HCT116 (cell line): ENCODE measurements at regions not wholly inside any gene's neighbourhood (a gene's known extent, or its start where the extent isn't known, plus 50 kb on each side); places are given as distances from the start of the nearest gene placed in this dataset.

Experiments used
- ATAC-seq: fragments of 200-7000 bp; cut with Tn5 transposase; 2 replicates; pipeline ENCODE4 v1.9.1; 2020; ENCODE audit warnings: mild to moderate bottlenecking, moderate library complexity
- BruUV-seq: library from RNA; stranded (reverse); fragments of 400-500 nt; replicated peaks from 2 replicates; lab custom pipeline; 2021; lab: Mats Ljungman, UMichigan
- CTCF ChIA-PET: fragments of 300-600 bp; sonication (Branson Sonifier 250); formaldehyde crosslinking; loops from one replicate; lab custom pipeline; 2021; ENCODE audit warnings: antibody characterized with exemption; lab: Charles Lee
- POLR2A ChIA-PET: fragments of 300-600, 350-600 bp; sonication (Branson Sonifier 250); formaldehyde crosslinking; loops from one replicate; lab custom pipeline; 2021; ENCODE audit warnings: antibody characterized with exemption; lab: Charles Lee
- RAD21 ChIA-PET, 2 experiments: fragments of 300-600 bp; sonication (Branson Sonifier 250); formaldehyde crosslinking; loops; one replicate each; lab custom pipeline; 2023; ENCODE audit warnings: low total read pairs in 2 of 2; ENCODE audit not compliant: uncharacterized antibody in 2 of 2, unreplicated experiment in 2 of 2, low non-redundant PET in 1 of 2; lab: Charles Lee
- DNase-seq: peaks from one replicate; pipeline ENCODE4 v3.0.0-alpha.2; 2010; ENCODE audit warnings: low read depth, low spot score
- H2AFZ ChIP-seq: fragments of 200-600 bp; shearing (Covaris generic), sonication (generic); 2 replicates; pipeline ENCODE4 v1.6.1; 2017; ENCODE audit warnings: low read depth, mixed run types, mixed read lengths, antibody characterized with exemption, low read length; ENCODE audit not compliant: poor library complexity, severe bottlenecking
- H3K27ac ChIP-seq: 2 replicates; pipeline ENCODE4 v1.5.1; 2012; ENCODE audit warnings: low read depth, low read length
- H3K27me3 ChIP-seq: fragments of 200-600 bp; sonication (generic); 2 replicates; pipeline ENCODE4 v1.6.1; 2016; ENCODE audit warnings: mixed run types, low read length, mixed read lengths; ENCODE audit not compliant: insufficient read depth
- H3K36me3 ChIP-seq, 2 experiments: fragments of 200-500 bp in 1 of 2; fragments of 200-600 bp in 1 of 2; sonication (Bioruptor generic) in 1 of 2; sonication (generic) in 1 of 2; 2 replicates each; pipeline versions ENCODE4 v1.5.1 to v1.6.1; 2014 to 2016; ENCODE audit warnings: low read length in 2 of 2, inconsistent platforms in 1 of 2, mixed read lengths in 1 of 2, mixed run types in 1 of 2; ENCODE audit not compliant: insufficient read depth in 2 of 2, control insufficient read depth in 1 of 2
- H3K4me1 ChIP-seq, 2 experiments: fragments of 200-600 bp in 1 of 2; sonication (generic) in 1 of 2; 2 replicates each; pipeline versions ENCODE4 v1.5.1 to v1.6.1; 2012 to 2017; ENCODE audit warnings: low read length in 2 of 2, inconsistent platforms in 1 of 2, mild to moderate bottlenecking in 1 of 2, mixed read lengths in 1 of 2, mixed run types in 1 of 2, moderate library complexity in 1 of 2; ENCODE audit not compliant: insufficient read depth in 2 of 2, control insufficient read depth in 1 of 2
- H3K4me2 ChIP-seq: fragments of 200-600 bp; sonication (generic); 2 replicates; pipeline ENCODE4 v1.6.1; 2017; ENCODE audit warnings: mixed run types, low read length, mixed read lengths
- H3K4me3 ChIP-seq, 2 experiments: fragments of 200-600 bp in 1 of 2; sonication (generic) in 1 of 2; replicated peaks in 1 of 2; 2 replicates each; pipeline ENCODE4 v1.5.1; 2011 to 2016; ENCODE audit warnings: low read length in 2 of 2, control low read depth in 1 of 2, low read depth in 1 of 2, mild to moderate bottlenecking in 1 of 2, mixed read lengths in 1 of 2, mixed run types in 1 of 2
- H3K79me2 ChIP-seq: fragments of 200-600 bp; sonication (generic); 2 replicates; pipeline ENCODE4 v1.6.1; 2017; ENCODE audit warnings: mild to moderate bottlenecking, mixed run types, low read length, moderate library complexity, mixed read lengths; ENCODE audit not compliant: insufficient read depth
- H3K9ac ChIP-seq: fragments of 200-600 bp; sonication (generic); 2 replicates; pipeline ENCODE4 v1.6.1; 2016; ENCODE audit warnings: low read length, mixed read lengths
- H3K9me2 ChIP-seq: fragments of 200-600 bp; sonication (generic), shearing (Covaris generic); 2 replicates; pipeline ENCODE4 v1.6.1; 2017; ENCODE audit warnings: mixed run types, mild to moderate bottlenecking, moderate library complexity; ENCODE audit not compliant: insufficient read depth
- H3K9me3 ChIP-seq, 2 experiments: fragments of 200-500 bp in 1 of 2; fragments of 200-600 bp in 1 of 2; sonication (Bioruptor generic) in 1 of 2; sonication (generic) in 1 of 2; 2 replicates each; pipeline ENCODE4 v1.6.1; 2014 to 2017; ENCODE audit warnings: low read length in 2 of 2, mixed read lengths in 2 of 2, inconsistent platforms in 1 of 2, low read depth in 1 of 2, mild to moderate bottlenecking in 1 of 2, mixed run types in 1 of 2, moderate library complexity in 1 of 2; ENCODE audit not compliant: control insufficient read depth in 1 of 2, insufficient read depth in 1 of 2
- H4K20me1 ChIP-seq: fragments of 200-600 bp; sonication (generic), shearing (Covaris generic); 2 replicates; pipeline ENCODE4 v1.6.1; 2017; ENCODE audit warnings: mixed run types, mild to moderate bottlenecking, moderate library complexity; ENCODE audit not compliant: insufficient read depth
- ATF3 ChIP-seq: IDR thresholded peaks from 2 replicates; pipeline ENCODE4 v1.6.1; 2012
- EGR1 ChIP-seq: IDR thresholded peaks from 2 replicates; pipeline ENCODE4 v1.6.1; 2012; ENCODE audit warnings: low read depth
- MAX ChIP-seq: IDR thresholded peaks from 2 replicates; pipeline ENCODE4 v1.6.1; 2012
- POLR2A ChIP-seq: IDR thresholded peaks from 2 replicates; pipeline ENCODE4 v1.7.0; 2011; ENCODE audit warnings: borderline replicate concordance; ENCODE audit not compliant: insufficient read depth, insufficient read length; ENCODE audit errors: extremely low read depth
- intact Hi-C: fragments of 100-400 bp; cut with micrococcal nuclease; formaldehyde crosslinking; loops from 2 replicates; pipeline ENCODE4 v1.10.0; 2022
- TF ChIP-seq, protein P1 (sequence below), 3 experiments: fragments of 200-600 bp in 1 of 3; sonication (generic) in 1 of 3; IDR thresholded peaks in 2 of 3; conservative IDR thresholded peaks in 1 of 3; 2 replicates each; pipeline ENCODE4 v1.5.1; 2012 to 2017; ENCODE audit warnings: low read depth in 2 of 3, low read length in 2 of 3, antibody characterized with exemption in 1 of 3, borderline replicate concordance in 1 of 3, control low read depth in 1 of 3, mild to moderate bottlenecking in 1 of 3, mixed read lengths in 1 of 3, mixed run types in 1 of 3, moderate library complexity in 1 of 3; ENCODE audit not compliant: insufficient read depth in 1 of 3

GRCh38 chr3:23645533-23646183, 160.1 kb upstream of the UBE2E1 start:
- no peaks in the 10 kb centered on the region for H3K9me3 ChIP-seq
- TF ChIP-seq, protein P1, sequence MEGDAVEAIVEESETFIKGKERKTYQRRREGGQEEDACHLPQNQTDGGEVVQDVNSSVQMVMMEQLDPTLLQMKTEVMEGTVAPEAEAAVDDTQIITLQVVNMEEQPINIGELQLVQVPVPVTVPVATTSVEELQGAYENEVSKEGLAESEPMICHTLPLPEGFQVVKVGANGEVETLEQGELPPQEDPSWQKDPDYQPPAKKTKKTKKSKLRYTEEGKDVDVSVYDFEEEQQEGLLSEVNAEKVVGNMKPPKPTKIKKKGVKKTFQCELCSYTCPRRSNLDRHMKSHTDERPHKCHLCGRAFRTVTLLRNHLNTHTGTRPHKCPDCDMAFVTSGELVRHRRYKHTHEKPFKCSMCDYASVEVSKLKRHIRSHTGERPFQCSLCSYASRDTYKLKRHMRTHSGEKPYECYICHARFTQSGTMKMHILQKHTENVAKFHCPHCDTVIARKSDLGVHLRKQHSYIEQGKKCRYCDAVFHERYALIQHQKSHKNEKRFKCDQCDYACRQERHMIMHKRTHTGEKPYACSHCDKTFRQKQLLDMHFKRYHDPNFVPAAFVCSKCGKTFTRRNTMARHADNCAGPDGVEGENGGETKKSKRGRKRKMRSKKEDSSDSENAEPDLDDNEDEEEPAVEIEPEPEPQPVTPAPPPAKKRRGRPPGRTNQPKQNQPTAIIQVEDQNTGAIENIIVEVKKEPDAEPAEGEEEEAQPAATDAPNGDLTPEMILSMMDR (IDR thresholded peaks at IDR 0.05 in 2 of 3, conservative IDR thresholded peaks at IDR 0.05 in 1 of 3; ENCODE audit: borderline replicate concordance in 1 of 3, insufficient read depth in 1 of 3, low read depth in 2 of 3, low read length in 2 of 3): no peak
- TF ChIP-seq POLR2A: no peak
- TF ChIP-seq ATF3: no peak
- TF ChIP-seq MAX: no peak
- no peak for TF ChIP-seq EGR1
- H2AFZ ChIP-seq: no peak overlapping the region
- H3K79me2 ChIP-seq: no peaks in the 10 kb centered on the region
- RAD21 ChIA-PET: no interaction called here
- H3K9me2 ChIP-seq: no peaks in the 10 kb centered on the region
- CTCF ChIA-PET: no interaction called here
- H3K4me3 ChIP-seq: no peak overlapping the region
- no peak for ATAC-seq
- H3K4me1 ChIP-seq: peaks cover 0 to 20% of the 10 kb centered on the region in 2 experiments; a peak in 2 of 4 replicates
- no peaks in the 10 kb centered on the region for H3K27me3 ChIP-seq
- H3K36me3 ChIP-seq: no peaks in the 10 kb centered on the region
- H3K27ac ChIP-seq: no peak overlapping the region
- no peaks in the 10 kb centered on the region for H4K20me1 ChIP-seq
- no peak for DNase-seq
- no peak overlapping the region for H3K4me2 ChIP-seq
- intact Hi-C loops: no loop called here
- no peak overlapping the region for H3K9ac ChIP-seq
- POLR2A ChIA-PET: no interaction called here
- no TSS peak for BruUV-seq
